Pancreas (tissue), 10 donors: ENCODE measurements at regions not wholly inside any gene's neighbourhood (a gene's known extent, or its start where the extent isn't known, plus 50 kb on each side); places are given as distances from the start of the nearest gene placed in this dataset.
A peak's percentile ranks its signal among the peaks of the same experiment; 100 is the strongest.
"Not testable (repeated sequence)": the region's sequence is repeated elsewhere in the genome, so short reads cannot be mapped to it uniquely, and the experiment has no call there.

Experiments
- ATAC-seq, 4 donors: fragments of 200-7000 bp; cut with Tn5 transposase; one replicate each; pipeline versions ENCODE4 v1.8.0 to v1.9.1; 2020; ENCODE audit warnings: mild to moderate bottlenecking in 4 of 4, moderate library complexity in 4 of 4
- DNase-seq, 6 donors: peaks; one replicate each; pipeline ENCODE4 v3.0.0-alpha.2; 2020
- FAIRE-seq: peaks from 2 replicates; lab custom pipeline; 2012; peaks lifted over from hg19 to GRCh38; lab: Jason Lieb, UNC
- H3K27ac ChIP-seq, 4 donors: fragments of 200-600 bp; sonication (generic); 1 replicate in 3 of 4; 2 replicates in 1 of 4; pipeline versions ENCODE4 v1.5.0 to v1.8.0; 2020
- H3K27me3 ChIP-seq, 4 donors: fragments of 200-600 bp; one replicate each; pipeline ENCODE4 v1.8.0; 2021
- H3K36me3 ChIP-seq, 3 donors: fragments of 200-600 bp; sonication (generic) in 1 of 3; one replicate each; pipeline versions ENCODE4 v1.5.0 to v1.8.0; 2020 to 2021
- H3K4me1 ChIP-seq, 3 donors: fragments of 200-600 bp; one replicate each; pipeline ENCODE4 v1.8.0; 2021
- H3K4me3 ChIP-seq, 4 donors: fragments of 200-600 bp; sonication (generic) in 2 of 4; one replicate each; pipeline versions ENCODE4 v1.5.0 to v1.8.0; 2020 to 2021
- H3K9me3 ChIP-seq, 4 donors: fragments of 200-600 bp; one replicate each; pipeline ENCODE4 v1.8.0; 2021
- WGBS, 2 donors: extraction: QIAGEN DNeasy Blood & Tissue Kit; methylation state at CpG; one replicate each; pipeline ENCODE4 v1.1.7; 2013; 5-methylcytosine and 5-hydroxymethylcytosine counted together
- intact Hi-C, 3 donors: fragments of 100-400 bp; cut with DNase I; formaldehyde crosslinking; loops; one replicate each; pipeline versions ENCODE4 v1.11.1 to v1.14.2; 2022
- donor health status: healthy with polysubstance abuse.
- donor health status: DM: no; HTN: no; CAD: no; lungs with moderate emphysema.
- donor health status: DM: no; HTN: no; CAD: no.
- donor health status: control.
- donor health status: control.
- donor health status: Bipolar disorder and iron deficiency.
- donor health status: DM: yes; HTN: yes; CAD: no.
- donor health status: DM: no; HTN: no; CAD: no.
- donor health status: DM: no; HTN: no; CAD: no.
- donor health status: DM: yes; HTN: yes; CAD: no.

DNA sequence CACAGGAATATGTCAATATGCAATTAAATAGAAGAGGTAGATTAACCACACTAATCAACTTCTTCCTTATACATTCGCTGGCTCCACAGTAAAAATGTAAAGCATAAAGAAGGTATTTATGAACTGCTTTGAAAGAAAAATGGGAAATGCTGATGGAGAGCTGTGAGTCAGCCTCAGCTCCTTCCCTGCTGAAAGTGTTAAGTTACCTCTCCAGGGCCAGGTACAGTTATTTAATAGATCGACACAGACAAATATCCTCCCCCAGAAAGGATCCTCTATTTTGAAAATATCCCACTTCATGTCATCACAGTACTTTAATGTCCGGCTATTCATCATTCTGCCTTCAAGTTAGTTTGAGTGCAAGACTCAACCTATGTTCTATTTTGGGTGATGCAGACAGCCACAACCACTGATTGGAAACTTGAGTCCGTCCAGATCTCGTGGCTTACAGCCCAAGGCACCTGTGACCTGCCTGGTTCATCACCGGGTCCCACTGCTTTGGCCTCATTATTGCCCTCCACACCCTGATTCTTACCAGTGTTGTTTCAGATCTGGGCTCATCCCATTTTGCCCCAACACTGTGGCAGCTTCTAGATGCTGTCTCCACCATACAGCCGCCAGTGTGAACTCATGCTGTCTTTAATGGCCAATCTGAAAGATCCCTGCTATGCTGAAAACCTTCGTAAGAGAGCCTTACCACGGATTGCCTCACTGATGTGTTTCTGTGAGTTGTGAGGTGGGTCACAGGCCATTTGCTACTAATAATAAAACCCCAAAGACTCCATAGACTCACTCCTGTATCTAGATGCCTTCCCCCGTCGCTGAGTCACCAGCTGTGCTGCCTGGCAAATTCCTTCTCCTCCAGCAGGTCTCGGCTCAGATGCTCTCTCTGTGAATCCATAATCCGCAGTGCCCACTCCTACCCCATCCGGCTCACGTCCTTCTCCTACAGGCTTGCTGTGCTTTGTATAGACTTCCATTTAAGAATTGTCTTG lies 56.2 kb upstream of the DDAH1 start:
- ATAC-seq, intact Hi-C loops, H3K4me1 ChIP-seq, DNase-seq, H3K4me3 ChIP-seq, H3K27ac ChIP-seq, H3K9me3 ChIP-seq, H3K27me3 ChIP-seq, FAIRE-seq, H3K36me3 ChIP-seq: not testable (repeated sequence)
- 81 to 91% methylated on average over 11 of the region's 15 CpGs for WGBS, 2 donors

DNA sequence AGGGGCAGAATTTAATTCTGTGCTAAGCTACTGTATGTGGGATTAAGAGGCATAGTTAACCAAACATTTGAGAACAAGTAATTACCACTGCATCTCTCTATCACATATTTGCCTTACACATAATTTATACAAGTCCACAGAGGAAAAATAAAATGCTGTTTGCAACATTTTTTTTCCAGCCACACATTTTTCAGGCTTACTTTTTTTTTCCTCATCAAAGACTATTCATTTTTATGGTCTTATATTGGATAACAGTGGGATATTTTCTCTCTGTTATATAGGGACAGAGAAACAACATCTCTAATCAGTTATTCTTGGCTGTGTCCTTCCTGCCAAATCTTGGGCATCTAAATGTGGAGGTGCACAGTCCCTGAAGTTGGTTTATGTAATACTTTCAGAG lies 57.5 kb upstream of the DDAH1 start:
- H3K27ac ChIP-seq, H3K4me1 ChIP-seq, H3K4me3 ChIP-seq, intact Hi-C loops, H3K9me3 ChIP-seq, H3K27me3 ChIP-seq, ATAC-seq, FAIRE-seq, DNase-seq, H3K36me3 ChIP-seq: not testable (repeated sequence)

DNA sequence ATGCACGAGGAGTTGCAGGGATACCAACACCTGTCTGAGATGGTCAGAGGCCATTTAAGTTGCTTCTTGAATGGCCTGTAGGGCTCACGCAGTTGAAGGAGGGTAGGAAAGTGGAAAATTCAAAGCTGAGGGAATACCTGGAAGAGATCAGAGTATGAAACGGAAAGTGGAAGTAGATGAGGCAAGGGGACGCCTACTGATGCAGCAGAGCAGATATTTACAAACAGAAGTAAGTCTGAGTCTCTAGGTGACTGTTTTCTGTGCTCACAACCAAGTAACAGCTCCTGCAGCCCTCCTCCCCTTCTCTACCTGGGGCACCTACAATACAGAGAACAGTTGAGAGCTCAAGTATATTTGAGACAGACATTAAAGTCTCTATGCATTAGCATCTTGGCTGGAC lies 57.5 kb upstream of the CCN1 start:
- H3K36me3 ChIP-seq, H3K27ac ChIP-seq, DNase-seq, H3K4me3 ChIP-seq, intact Hi-C loops, ATAC-seq, H3K4me1 ChIP-seq, FAIRE-seq, H3K9me3 ChIP-seq, H3K27me3 ChIP-seq: not testable (repeated sequence)
- WGBS, 2 donors, result 87 to 98% methylated on average over 3 of the region's 4 CpGs

- H3K27me3 ChIP-seq, FAIRE-seq, H3K4me3 ChIP-seq, H3K9me3 ChIP-seq, intact Hi-C loops, H3K4me1 ChIP-seq, H3K36me3 ChIP-seq, H3K27ac ChIP-seq: not testable (repeated sequence)
- DNase-seq, result peak in 2 of 6 donors; percentile 13
- peak; percentile 70 to 86 (median 82) for ATAC-seq
- WGBS, 2 donors, result 35 to 54% methylated on average over 3 of the region's 3 CpGs
Observed at GRCh38 chr1:85524281-85524886, 56.2 kb upstream of the CCN1 start.

DNA sequence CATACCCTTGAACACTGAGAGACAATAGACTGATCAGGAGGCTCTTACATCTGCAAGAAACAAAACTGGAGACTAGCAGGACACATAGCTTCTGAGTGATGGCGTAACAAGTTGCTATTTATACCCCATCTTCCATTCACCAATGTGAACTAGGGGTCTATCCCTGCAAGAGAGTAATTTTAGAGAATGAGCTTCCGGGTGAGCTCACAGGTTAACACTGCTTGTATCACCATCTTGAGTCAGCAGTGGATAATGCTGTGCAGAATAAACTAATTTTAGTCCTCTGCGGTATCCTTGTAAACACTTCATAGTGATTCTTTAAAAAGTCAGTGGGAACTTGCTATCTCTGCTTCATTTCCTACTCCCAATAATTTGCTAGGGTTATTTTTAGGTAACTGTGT lies 55.0 kb upstream of the CCN1 start:
- 88% methylated on average over 2 to 3 of the region's 3 CpGs for WGBS, 2 donors
- FAIRE-seq, H3K9me3 ChIP-seq, H3K27ac ChIP-seq, H3K4me1 ChIP-seq, intact Hi-C loops, H3K4me3 ChIP-seq, DNase-seq, H3K36me3 ChIP-seq, H3K27me3 ChIP-seq: not testable (repeated sequence)
- ATAC-seq, result peak in 3 of 4 donors; percentile 15 to 35 (median 17)

- not testable (repeated sequence) for H3K36me3 ChIP-seq, ATAC-seq, FAIRE-seq
Observed at GRCh38 chr1:85526216-85526615, 54.3 kb upstream of the CCN1 start.

DNA sequence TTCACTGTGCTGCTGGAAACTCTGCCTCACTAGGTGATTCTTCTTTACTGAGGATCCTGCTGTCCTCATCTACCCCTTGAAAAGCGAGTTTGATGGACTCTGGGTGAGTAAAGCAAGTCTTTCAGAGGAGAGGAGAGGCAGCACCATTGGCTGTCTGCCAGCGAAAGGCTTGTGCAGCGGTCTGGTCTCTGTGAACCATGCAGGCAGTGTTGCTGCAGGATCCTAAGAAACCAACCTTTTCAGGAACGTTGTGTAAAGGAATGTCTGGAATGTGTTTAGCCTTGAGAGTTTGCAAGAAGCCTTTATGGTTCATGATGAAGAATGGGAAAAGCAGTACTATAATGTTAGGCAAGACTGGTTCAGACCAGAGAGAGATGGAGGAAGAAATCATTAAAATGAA lies 53.4 kb upstream of the CCN1 start:
- DNase-seq (peak; percentile 6 to 75 (median 58)), ATAC-seq (peak in 3 of 4 donors; percentile 41 to 60 (median 52))
- H3K36me3 ChIP-seq, FAIRE-seq, H3K27me3 ChIP-seq, H3K27ac ChIP-seq, H3K9me3 ChIP-seq, H3K4me3 ChIP-seq, H3K4me1 ChIP-seq, intact Hi-C loops: not testable (repeated sequence)
- 15 to 20% methylated on average over 4 of the region's 4 CpGs for WGBS, 2 donors

More at GRCh38 chr1:85526216-85526615, 54.3 kb upstream of the CCN1 start:
- intact Hi-C loops, DNase-seq, H3K4me3 ChIP-seq, H3K4me1 ChIP-seq, H3K27me3 ChIP-seq, H3K27ac ChIP-seq, H3K9me3 ChIP-seq: not testable (repeated sequence)
- WGBS, 2 donors, result 79 to 82% methylated on average over 3 of the region's 3 CpGs
